Upper lobe of left lung (tissue), 4 donors: ENCODE measurements at regions not wholly inside any gene's neighbourhood (a gene's known extent, or its start where the extent isn't known, plus 50 kb on each side); places are given as distances from the start of the nearest gene placed in this dataset.

Source experiments
- CTCF ChIP-seq, 6 experiments: fragments of 450-650 bp in 4 of 6; fragments of 200-600 bp in 2 of 6; sonication (generic) in 2 of 6; IDR thresholded peaks; one replicate each; pipeline ENCODE4 v1.5.1; 2016 to 2019; ENCODE audit warnings: antibody characterized with exemption in 6 of 6
- EP300 ChIP-seq, 4 donors: sonication (generic); formaldehyde crosslinking; IDR thresholded peaks; one replicate each; pipeline ENCODE4 v1.5.1; 2017; ENCODE audit warnings: antibody characterized with exemption in 4 of 4, control low read depth in 2 of 4
- POLR2A ChIP-seq, 4 donors: fragments of 450-650 bp; IDR thresholded peaks; one replicate each; pipeline ENCODE4 v1.5.1; 2016 to 2017; ENCODE audit warnings: antibody characterized with exemption in 4 of 4, mild to moderate bottlenecking in 2 of 4
- POLR2AphosphoS5 ChIP-seq, 2 donors: sonication (generic); formaldehyde crosslinking; IDR thresholded peaks; one replicate each; pipeline ENCODE4 v1.5.1; 2017; ENCODE audit warnings: antibody characterized with exemption in 2 of 2

- TF ChIP-seq CTCF (IDR thresholded peaks at IDR 0.05): no peak
- TF ChIP-seq POLR2A (IDR thresholded peaks at IDR 0.05): no peak
- no peak for TF ChIP-seq POLR2AphosphoS5 (IDR thresholded peaks at IDR 0.05)
- no peak for TF ChIP-seq EP300 (IDR thresholded peaks at IDR 0.05)
These were observed 775.1 kb downstream of the BRD1 start for GRCh38 chr22:49052560-49052959.
